Testis (tissue), 2 donors: ENCODE measurements at regions not wholly inside any gene's neighbourhood (a gene's known extent, or its start where the extent isn't known, plus 50 kb on each side); places are given as distances from the start of the nearest gene placed in this dataset.

Experiments used
- POLR2A ChIP-seq: fragments of 450-650 bp; IDR thresholded peaks from one replicate; pipeline ENCODE4 v1.6.1; 2017; ENCODE audit warnings: antibody characterized with exemption, mild to moderate bottlenecking, moderate library complexity
- TF ChIP-seq, protein P1 (sequence below), 3 experiments: fragments of 450-650 bp in 2 of 3; fragments of 200-600 bp in 1 of 3; sonication (generic) in 1 of 3; IDR thresholded peaks; one replicate each; pipeline ENCODE4 v1.5.1; 2016 to 2019; ENCODE audit warnings: antibody characterized with exemption in 3 of 3, mild to moderate bottlenecking in 2 of 3, moderate library complexity in 1 of 3

DNA sequence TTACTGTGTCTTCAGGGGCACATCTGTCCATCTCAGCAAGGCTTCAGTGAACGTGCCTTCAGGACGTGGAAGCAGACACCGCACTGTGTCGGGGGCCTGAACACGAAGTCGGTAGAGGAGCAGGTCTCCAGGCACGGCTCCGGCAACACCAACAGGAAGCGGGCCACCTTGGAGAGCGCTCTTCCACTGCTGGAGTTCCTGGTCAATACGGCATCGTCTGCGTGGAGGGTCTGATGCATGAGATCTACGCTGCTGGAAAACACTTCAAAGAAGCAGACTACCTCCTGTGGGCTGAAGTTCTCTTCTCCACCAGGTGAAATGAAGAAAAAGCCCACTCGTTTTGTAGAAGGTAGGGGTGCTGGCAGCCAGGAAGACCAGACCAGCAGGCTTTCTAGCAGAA is 69.3 kb upstream of the SLCO4A1 start:
- TF ChIP-seq, protein P1, sequence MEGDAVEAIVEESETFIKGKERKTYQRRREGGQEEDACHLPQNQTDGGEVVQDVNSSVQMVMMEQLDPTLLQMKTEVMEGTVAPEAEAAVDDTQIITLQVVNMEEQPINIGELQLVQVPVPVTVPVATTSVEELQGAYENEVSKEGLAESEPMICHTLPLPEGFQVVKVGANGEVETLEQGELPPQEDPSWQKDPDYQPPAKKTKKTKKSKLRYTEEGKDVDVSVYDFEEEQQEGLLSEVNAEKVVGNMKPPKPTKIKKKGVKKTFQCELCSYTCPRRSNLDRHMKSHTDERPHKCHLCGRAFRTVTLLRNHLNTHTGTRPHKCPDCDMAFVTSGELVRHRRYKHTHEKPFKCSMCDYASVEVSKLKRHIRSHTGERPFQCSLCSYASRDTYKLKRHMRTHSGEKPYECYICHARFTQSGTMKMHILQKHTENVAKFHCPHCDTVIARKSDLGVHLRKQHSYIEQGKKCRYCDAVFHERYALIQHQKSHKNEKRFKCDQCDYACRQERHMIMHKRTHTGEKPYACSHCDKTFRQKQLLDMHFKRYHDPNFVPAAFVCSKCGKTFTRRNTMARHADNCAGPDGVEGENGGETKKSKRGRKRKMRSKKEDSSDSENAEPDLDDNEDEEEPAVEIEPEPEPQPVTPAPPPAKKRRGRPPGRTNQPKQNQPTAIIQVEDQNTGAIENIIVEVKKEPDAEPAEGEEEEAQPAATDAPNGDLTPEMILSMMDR (IDR thresholded peaks at IDR 0.05), result no peak
- TF ChIP-seq POLR2A, result no peak
